ENCODE measurements at regions not wholly inside any gene's neighbourhood (a gene's known extent, or its start where the extent isn't known, plus 50 kb on each side); places are given as distances from the start of the nearest gene placed in this dataset.
"Not testable (repeated sequence)": the region's sequence is repeated elsewhere in the genome, so short reads cannot be mapped to it uniquely, and the experiment has no call there.

DNA sequence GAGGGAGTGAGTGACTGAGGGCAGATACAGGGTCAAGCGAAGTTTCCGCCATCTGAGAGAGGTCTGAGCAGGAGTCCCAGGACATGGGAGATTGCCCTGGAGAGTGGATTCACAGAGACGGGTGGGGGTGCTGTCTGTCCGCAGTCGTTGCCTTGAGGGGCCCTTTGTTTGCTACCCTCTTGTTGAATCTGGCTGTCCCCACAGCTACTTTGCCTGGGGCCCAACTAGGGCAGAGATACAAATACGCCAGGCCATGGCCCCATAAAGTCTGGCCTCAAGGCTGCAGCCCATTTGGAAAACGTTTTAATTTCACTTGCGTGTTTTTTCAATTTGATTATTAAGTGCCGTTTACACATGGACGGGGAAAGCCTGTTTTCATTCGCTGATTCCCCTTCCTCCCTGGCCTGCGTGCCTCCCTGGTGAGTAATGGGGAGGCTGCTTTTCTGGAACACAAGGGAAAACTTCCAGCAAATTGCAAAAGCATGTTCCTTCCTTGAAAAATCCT, 134.4 kb downstream of the SMIM20 start:
- DNase-seq = no peak

DNA sequence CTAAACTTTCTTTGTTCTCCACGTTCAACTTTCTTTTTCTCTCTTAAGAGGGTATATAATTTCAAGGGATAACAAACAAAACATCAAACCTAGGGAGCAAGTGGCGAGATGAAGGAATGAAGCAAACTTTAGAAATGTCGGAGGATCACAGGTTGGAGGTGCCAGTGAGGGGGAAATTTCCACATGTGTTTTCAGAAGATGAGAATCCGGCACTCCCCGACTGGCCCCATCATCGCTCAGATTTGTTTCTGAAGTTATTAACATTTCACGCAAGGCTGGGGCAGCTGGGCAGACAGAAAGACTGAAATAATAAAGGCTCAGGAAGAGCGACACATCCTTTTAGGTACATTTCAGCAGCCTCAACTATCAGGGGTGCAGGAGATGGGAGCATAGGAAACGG, 134.9 kb downstream of the SMIM20 start:
- no peak for DNase-seq

DNA sequence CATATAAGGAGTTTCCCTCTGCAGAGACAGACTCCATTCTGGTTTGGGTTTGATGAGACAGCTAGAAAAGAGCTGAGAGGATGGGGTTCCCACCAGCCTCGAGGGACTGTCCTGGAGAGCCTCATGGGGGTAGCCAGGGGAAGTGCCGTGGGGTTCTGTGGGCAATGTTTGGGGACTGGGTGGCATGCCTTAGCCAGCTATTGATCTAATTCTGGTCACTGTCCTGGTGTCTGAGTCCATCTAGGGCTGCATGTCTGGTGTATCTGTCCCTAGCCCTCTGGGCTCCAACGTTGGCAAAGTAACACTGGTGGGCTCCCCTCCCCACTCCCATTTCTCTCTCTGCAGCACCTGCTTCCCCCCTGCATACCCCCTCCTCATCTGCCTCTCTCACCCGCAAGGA, 135.4 kb downstream of the SMIM20 start:
- no peak for DNase-seq

DNA sequence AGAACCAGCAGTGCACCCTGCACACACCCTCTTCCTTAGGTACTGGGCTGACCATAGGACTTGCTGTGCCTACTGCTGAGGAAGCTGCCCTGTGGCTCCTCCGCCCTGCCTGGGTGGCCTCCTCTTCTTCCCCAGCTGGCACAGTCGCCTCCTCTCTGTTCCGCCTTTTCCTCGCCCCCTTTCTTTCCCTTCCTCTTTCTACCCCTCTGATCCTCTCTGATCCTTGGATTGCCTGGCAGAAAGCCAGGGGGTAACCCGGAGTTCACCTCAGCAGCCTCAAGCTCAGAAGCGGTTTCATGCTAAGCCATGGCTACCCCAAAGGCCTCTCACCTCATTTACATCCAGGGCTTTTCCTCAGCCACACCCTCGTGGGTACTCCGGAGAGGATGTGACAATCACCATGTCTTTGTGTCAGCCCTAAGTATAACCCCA, 136.2 kb downstream of the SMIM20 start:
- no peak for DNase-seq

DNA sequence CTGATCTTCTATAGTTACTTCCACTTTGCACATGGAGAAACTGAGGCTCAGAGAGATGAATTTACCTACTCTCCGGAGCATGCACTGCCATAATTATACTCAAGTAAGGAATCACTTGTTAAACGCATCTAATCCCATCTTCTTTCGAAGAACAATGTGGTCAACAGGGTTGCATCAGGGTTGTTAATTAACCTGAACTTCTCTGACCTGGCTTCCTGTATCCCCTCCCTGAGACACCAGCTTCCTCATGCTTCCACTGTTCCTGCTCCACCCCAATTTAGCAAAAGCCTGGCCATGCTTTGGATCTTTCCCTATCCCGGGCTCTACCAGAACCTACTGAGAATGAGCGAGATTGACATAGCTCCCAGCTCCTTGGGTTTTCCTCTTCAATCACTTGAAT, 136.7 kb downstream of the SMIM20 start:
- DNase-seq = no peak

DNA sequence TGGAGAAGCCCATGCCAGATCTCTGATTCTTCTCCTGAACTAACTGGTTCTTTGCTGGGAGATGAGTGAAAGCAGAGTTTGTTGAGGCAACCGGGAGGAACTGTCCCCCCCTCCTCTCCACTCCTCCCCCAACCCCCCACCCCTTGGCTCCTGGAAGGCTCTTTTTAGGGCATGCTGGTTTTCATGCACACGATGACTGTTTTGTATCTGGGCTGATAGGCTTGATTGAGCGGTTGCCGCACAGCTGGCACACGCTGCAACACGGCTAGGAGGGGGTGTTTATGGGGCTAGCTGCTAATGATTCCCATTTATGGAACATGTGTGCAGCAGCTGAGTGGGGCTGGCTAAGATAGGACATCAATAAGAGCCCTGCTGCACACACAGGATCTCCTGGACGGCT, 137.2 kb downstream of the SMIM20 start:
- DNase-seq = no peak

DNA sequence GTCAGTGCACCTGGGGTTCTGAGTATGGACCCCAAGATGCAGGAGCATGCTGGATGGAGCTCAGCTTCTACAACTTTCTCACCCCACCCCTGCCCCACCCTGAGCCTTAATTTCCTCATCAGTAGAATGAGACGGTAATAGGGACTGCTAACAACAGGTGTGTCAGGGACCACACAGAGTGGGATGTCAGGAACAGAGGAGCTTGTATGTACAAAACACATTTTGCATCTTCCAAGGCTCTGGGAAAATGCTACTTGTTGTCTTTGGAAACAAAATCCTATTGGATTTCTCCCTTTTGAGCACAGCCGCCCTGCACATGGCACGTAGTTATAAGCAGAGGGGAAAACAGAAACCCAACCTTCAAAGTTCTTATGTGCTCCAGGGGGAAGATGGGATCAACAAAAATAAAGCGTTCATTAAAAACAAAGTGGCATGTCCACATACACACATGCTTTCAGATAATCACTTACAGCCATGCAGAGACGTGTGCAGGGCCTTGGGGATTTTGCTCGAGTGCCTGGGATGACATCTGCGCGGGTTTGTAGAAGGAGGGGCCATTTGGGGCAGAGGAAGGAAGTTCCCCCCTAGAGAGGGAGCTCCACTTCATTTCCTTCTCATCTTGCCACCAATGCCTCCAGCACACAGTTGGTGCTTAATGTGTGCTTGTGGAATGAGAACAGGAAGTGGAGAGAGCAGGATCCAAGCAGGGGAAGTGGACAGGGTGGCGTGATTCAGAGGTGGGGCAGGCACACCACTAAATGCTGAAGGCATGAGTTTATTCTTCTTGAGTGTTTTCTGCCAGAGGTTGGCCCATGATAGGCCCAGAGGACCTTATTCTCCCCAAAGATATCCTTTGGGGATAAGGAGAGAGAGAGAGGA, 138.9 kb downstream of the SMIM20 start:
- DNase-seq = no peak

DNA sequence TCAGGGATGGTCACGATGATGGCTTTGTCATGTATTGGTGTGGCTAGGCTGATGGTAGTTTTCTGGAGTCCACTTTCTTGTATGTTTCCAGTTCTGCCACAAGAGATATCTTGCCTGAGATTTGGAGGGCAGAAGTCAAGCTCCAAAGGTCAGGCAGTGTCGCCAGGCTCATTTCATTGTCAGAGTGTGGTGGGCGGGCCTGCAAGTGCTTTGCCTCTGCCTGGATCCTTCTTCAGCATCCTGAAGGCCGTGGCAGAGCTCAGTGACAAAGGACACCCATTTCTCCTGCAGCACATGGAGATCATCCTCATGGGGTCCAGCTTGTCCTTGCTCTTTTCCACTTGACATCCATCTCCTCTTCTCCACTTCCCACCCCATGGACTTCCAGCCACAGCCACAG, 139.7 kb downstream of the SMIM20 start:
- no peak for DNase-seq

DNA sequence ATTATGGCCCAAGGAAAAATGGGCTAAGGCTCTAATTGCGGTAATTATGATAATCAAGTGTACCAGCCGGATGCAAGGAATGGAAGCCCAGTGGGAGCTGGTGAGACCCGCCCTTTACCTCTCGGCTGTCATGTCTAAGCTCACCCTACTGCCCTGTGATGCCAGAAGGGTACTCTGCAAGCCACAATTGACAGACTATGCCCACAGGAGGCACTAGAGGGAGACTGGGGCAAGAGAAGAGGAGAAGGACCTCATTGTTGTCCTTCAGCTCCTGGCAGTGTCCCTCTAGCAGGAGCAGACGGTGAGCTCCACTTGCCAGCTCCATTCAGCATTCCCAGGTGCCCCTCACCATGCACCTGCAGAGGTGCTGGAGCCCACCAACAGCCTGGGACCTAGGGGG, 141.8 kb downstream of the SMIM20 start:
- DNase-seq = no peak

DNA sequence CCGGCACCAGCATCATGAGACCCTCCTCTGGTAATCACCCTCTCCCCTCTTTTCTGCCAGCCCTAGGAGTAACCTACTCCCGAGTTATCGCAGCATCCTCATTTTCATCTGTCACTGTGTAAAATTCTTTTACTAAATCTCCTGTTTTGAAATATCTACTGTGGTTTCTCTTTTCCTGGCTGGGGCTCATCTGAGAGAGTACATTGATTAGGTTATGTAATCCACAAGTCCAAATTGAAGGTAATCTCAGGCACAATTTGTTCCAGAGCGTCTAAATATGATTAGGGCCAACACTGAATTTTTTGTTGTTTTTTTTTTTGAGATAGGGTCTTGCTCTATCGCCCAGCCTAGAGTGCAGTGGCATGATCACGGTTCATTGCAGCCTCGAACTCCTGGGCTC, 142.4 kb downstream of the SMIM20 start:
- no peak for DNase-seq

DNA sequence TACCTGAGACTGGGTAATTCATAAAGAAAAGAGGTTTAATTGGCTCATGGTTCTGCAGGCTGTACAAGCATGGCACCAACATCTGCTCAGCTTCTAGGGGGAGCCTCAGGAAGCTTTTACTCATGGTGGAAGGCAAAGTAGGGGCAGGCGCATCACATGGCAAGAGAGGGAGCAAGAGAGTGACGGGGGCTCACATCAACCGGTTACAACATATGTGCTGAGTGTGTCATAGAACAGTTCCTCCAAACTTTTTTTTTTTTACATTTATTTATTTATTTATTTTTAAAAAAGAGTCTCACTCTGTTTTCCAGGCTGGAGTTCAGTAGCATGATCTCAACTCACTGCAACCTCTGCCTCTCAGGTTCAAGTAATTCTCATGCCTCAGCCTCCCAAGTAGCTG, 143.8 kb downstream of the SMIM20 start:
- DNase-seq = not testable (repeated sequence)

DNA sequence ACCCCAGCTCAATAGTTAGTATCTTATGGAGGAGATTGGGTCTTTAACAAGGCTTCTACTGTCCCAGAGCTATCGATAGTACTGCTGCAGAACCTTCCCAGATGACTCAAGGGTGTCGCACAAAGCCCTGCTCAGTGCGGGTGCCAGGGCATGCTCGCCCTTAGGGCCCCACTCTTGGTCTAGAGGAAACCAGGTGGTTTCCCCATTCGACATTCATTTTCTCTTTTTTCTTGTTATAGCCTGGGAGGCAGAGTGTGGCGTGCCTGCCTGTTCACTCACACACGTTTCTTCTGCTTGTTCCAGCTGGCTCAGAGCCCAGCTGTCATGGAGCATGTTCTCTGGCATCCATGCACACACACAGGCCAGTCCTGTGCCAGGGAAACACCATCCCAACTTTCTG, 144.5 kb downstream of the SMIM20 start:
- peak; percentile 60 for DNase-seq

DNA sequence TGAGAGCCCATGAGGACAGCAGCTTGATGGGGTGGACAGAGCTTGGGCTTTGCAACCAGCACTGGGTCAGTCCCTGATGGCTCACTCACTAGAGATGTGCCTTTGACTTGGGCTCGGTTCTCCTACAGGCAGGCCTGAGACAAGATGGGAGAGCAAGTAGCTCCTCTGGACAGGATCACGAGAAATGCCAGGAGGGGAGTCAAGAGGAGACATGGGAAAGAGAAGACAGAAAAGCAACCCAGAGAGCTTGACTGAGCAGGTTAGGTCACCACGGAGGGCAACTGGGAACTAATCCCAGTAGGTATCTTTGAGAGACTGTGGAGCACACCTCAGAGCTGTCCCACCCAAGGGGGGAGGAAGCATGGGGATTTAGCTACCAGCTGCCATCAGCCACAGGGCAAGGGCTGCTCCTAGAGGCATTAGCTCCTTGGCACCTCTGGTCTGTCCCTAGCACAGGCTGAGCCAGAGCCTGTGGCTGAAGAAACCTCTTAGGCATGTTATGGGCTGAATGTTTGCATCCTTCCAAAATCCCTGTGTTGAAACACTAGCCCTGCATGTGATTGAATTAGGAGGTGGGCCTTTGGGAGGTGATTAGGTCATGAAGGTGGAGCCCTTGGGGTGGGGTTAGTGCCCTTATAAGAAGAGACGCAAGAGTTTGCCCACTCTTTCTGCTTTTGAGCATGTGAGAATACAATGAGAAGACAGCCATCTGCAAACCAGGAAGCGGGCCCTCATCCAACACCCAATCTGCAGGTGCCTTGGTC, 145.6 kb downstream of the SMIM20 start:
- no peak for DNase-seq

DNA sequence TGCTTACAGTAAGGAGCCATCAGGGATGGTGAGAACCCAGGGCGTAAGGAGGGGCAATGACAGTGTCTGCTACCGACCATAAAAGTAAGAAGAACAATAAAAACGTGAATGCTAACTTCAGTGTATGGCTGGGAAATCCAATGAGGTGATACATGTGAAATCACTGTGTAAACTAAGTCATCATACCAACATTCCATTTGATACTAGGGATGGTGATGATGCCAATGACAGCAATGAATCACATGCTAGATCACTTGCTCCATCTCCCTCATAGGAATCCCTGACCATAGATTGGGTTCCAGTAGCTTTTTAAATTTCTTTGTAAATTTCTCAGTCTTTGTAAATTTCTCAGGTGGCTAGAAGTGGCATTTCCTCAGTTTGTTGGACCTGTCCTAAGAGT, 146.3 kb downstream of the SMIM20 start:
- DNase-seq = no peak

DNA sequence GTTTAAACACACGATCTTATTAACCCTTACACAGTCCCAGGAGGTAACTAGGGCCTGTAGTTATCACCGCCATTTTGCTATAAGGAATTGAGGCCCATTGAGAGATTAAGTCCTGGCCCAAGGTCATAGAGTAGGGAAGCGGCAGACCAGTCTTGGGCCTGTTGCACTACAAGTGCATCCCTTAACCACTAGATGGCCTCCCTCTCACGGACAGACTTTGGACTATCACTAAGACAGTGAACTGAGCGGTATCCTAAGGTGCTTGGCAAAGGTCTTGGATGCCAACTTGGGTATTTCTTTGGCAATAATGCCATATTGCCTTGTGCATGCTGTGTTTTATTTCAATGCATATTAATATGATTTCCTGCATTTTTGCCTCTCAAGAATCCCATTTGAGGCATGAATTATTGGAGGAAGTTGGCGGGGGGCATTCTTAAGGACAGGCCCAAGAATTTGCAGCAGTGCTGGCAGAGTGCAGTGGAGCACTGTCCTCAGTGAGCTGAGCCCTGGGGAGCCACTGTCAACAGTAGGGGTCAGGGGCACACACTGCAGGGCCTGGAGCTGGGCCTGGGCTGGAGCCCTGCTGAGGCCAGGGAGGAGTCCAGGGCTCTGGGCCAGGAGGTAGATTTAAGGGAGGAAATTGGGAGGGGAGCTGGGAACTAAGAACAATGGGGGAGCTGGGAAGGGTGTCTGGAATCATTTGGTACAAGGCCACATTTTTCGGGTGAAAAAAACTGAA, 147.4 kb downstream of the SMIM20 start:
- DNase-seq = no peak

DNA sequence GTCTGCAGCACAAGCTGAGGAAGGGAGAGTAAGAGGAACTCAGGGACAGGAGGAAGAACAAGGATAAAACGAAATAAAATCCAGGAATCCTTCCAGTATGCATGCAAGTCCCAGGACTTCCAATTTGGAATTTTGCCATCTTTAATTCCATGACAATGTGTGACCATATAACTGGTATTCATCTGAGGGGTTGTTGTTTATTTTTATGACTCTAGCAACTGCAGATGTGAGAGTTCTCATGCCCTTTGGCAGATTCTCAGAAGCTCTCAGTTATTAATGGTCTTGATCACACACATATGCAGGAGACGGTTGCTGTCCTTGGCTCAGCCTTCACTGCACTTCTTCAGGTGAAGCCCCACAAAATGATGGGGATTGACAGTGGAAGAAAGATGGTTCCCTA, 148.2 kb downstream of the SMIM20 start:
- DNase-seq = no peak

DNA sequence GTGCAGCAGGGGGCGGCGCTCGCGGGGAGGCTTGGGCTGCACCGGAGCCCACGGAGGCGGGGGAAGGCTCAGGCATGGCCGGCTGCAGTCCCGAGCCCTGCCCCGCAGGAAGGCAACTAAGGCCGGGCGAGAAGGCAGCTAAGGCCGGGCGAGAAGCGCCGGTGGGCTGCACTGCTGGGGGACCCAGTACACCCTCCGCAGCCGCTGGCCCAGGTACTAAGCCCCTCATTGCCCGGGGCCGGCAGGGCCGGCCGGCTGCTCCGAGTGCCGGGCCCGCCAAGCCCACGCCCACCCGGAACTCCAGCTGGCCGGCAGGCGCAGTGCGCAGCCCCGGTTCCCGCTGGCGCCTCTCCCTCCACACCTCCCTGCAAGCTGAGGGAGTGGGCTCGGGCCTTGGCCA, 150.0 kb downstream of the SMIM20 start:
- not testable (repeated sequence) for DNase-seq

DNA sequence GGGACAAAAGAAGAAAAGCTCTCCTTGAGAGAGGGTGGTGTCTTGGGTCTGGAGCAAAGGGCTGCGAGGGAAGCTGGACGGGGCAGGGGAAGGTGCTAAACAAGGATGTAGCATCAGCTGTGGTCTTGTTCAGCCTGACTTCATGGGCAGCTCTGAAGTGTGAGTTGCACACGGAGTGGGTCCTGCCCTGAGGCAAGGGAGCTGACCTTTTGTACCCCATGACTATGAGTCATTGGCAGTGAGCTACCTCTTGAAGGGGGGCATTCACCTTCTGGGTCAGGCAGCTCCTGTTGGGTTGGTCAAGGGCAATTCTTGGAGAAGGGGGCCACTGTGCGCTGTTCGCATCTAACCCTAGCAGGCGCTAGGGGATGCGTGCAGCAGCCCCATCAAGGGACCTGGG, 151.8 kb downstream of the SMIM20 start:
- DNase-seq = no peak

DNA sequence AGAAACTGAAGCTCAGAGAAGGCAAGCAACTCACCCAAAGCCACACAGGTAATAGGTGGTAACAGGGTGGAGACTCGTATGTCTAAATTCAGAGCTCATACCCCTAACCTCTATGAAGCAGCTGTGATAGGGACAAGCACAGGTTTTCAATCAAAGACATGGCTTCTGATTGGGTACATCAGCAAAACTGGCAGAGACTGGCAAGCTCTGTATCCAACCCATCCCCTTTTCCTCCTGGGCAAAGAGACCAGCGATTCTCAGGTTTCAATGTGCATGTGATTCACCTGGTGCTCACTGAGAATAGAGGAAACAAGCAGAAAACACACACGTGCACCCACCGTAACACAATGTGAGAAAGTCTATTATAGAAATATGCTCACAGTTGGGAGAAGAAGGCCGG, 153.0 kb downstream of the SMIM20 start:
- DNase-seq = no peak

DNA sequence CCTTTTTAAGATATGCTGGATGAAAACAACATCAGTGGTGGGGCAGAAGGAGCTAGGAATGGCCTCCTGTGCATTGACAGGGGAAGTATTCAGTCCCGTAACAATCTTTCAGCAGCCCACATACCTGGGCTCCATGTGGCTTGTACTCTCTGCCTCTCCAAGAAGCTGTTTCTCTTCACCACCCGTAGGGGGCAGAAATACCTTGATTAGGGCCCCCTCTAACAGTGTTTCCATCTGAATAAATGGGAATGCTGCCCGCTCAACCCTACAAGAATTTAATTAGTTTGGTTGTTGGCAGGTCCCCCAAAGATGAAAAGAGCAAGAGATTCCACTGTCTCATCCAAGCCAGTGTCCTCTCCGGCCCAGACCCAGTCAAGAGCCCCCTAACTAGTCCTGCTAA, 155.2 kb downstream of the SMIM20 start:
- DNase-seq = no peak

DNA sequence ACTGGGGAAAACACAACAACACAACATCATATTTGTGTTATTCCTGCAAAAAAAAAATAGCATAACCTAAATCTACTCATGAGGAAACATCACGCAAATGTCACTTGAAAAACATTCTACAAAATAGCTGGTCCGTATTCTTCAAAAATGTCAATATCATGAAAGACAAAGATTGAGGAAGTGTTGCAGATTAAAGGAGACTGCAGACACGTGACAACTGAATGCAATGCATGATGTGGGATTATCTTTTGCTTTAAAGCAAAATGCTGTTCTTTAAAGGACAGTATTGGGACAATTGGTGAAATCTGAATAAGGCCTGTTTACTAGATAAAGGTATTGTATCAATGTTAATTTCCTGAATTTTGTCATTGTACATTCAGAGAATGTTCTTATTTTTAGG, 157.7 kb downstream of the SMIM20 start:
- no peak for DNase-seq

DNA sequence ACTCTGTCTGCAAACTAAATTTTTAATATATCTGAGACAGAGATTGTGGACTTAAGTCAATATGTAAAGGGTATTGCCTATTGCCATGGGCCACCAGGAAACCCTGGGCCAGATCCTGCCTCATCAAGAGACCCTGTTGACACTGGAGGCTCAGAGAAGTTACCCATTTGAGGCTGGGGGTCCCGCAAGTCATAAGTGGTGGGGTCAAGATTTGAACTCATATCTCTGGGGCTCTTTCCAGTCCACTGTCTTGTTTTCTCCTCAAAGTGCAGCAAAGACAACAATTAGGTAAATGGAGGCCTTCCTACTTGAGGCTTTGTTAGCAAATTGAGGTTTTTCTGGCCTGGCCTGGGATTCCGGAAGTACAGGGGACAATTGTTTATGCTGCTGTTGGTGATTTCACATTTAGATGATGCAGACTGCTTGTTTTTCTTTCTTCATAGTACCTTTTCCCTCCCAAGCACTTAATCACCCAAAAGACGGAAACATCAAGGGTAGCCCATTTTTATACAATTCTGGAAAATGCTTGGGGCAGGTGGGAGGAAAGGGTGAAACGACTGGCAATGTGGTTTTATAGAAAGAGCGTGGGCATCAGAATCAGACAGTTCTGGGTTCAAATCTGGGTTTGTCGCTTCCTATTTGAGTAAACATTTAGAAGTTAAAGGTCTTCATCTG, 160.0 kb downstream of the SMIM20 start:
- DNase-seq = peak; percentile 15
